ENCODE measurements at regions not wholly inside any gene's neighbourhood (a gene's known extent, or its start where the extent isn't known, plus 50 kb on each side); places are given as distances from the start of the nearest gene placed in this dataset.

DNA sequence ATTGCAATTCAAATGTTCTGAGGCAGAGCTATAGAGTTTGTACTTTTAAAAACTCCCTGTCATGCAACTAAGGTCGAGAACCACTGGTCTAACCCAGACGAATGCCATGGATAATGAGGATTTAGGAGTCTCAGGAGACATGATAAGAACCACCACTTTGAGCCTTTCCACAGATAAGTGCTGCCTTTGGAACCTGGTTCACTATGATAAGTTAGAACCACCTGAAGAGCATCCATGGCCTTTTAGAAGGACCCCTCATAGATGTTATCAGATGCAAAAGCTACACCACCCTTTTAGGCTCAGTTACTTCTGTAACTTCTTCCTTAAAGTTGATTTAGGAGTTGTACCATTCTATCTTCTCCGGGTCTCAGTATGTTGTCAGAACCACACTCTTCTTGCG is 350.6 kb upstream of the CCL2 start:
- ChIA-PET POLR2A (no interaction called here), CTCF (no interaction called here)
- Histone ChIP-seq H3K27me3 (ENCODE audit: control insufficient read depth, insufficient read depth, low read length) (no peaks in the 10 kb centered on the region), H3K36me3 (ENCODE audit: control insufficient read depth, insufficient read depth, low read length) (no peaks in the 10 kb centered on the region), H3K4me3 (ENCODE audit: low read depth, low read length) (no peak overlapping the region)
- TF ChIP-seq, protein P1, sequence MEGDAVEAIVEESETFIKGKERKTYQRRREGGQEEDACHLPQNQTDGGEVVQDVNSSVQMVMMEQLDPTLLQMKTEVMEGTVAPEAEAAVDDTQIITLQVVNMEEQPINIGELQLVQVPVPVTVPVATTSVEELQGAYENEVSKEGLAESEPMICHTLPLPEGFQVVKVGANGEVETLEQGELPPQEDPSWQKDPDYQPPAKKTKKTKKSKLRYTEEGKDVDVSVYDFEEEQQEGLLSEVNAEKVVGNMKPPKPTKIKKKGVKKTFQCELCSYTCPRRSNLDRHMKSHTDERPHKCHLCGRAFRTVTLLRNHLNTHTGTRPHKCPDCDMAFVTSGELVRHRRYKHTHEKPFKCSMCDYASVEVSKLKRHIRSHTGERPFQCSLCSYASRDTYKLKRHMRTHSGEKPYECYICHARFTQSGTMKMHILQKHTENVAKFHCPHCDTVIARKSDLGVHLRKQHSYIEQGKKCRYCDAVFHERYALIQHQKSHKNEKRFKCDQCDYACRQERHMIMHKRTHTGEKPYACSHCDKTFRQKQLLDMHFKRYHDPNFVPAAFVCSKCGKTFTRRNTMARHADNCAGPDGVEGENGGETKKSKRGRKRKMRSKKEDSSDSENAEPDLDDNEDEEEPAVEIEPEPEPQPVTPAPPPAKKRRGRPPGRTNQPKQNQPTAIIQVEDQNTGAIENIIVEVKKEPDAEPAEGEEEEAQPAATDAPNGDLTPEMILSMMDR (IDR thresholded peaks at IDR 0.05; ENCODE audit: insufficient read depth, low read depth, low read length), result no peak
- DNase-seq (ENCODE audit: low read depth), result no peak

DNA sequence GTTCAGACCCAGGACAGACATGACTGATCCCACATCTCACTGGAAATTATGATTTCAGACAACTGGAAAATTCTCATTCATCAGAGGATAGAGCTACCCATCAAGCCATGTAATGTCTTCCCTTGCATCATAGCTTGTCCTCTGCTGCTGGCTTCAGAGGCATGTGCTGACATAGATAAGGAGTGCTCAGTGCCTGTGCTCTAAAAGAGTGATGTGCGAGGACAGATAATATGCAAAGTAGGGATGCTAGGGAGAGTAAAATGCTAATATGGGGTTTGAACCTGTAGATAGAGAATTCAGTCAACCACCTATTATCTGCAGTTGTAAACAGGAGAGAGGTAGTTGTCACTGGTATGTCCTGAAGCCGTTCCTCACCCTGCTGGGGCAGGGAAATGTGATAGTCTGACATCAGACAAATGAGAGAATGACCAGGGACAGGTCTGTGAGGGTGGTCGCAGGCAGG is 349.7 kb upstream of the CCL2 start:
- ChIA-PET CTCF (no interaction called here), POLR2A (no interaction called here)
- TF ChIP-seq, protein P1 (IDR thresholded peaks at IDR 0.05; ENCODE audit: insufficient read depth, low read depth, low read length), result no peak
- no peak for DNase-seq (ENCODE audit: low read depth)
- Histone ChIP-seq H3K27me3 (ENCODE audit: control insufficient read depth, insufficient read depth, low read length) (no peaks in the 10 kb centered on the region), H3K4me3 (ENCODE audit: low read depth, low read length) (no peak overlapping the region), H3K36me3 (ENCODE audit: control insufficient read depth, insufficient read depth, low read length) (no peaks in the 10 kb centered on the region)

DNA sequence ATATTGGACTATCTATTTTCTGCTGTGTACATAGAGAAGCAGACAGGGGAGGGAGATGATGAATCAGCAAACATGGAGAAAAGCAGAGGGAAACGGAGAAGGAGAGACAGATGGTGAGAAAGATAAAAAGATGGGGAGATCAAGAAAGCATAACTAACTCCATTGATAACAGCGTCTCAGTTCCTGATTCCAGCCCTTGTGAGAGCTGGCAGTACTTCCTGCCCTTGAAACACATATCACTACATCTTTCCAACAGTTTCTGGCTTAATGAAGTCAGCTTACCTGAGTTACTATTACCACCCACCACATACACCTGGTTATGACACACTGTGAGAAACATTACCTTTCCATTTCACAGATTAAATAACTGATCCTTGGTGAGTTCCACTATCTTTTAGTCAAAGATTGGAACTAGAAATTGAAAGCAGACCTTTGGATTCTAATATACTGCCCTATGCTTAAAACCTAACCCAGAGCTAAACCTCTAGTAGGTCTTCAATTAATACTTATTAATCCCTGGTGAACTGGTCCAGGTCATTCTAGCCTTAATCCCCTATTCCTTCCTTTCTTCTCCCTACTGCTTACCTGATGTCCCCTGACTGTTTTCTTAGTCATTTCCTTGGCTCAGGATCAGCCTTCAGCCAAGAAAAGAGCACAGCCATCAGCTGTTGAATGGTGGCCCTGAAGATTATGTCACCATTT is 346.6 kb upstream of the CCL2 start:
- Histone ChIP-seq H3K4me3 (ENCODE audit: low read depth, low read length) (no peak overlapping the region), H3K27me3 (ENCODE audit: control insufficient read depth, insufficient read depth, low read length) (no peaks in the 10 kb centered on the region), H3K36me3 (ENCODE audit: control insufficient read depth, insufficient read depth, low read length) (no peaks in the 10 kb centered on the region)
- POLR2A ChIA-PET, result no interaction called here
- CTCF ChIA-PET, result no interaction called here
- DNase-seq (ENCODE audit: low read depth), result no peak
- TF ChIP-seq, protein P1 (IDR thresholded peaks at IDR 0.05; ENCODE audit: insufficient read depth, low read depth, low read length), result no peak

DNA sequence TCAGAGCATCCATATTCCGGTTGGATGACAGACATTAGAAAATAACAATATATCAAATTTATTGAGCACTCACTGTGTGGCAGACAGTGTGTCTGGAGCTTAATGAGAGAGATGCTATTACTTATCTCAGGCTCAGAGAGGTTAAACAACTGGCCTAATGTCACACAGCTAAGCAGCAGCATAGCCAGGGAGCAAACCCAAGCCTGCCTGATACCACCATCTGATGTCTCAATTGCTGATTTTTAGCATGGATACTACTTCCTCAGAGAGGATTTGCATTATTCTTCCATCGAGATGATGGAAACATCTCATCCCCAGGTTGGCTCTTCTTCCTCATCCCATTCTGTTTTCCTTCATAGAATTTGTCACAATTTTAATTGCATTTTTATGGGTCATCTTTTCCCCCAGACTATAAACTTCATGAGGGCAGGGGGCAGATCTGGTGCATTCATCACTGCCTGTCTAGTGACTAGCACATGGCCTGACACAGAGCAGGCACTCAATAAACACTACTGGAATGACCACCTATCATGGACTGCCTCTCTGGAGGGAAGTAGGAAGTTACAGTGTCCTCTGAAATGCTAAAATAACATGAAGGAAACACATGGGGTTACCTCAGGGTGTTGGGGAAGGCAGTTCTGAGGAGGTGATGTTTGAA is 344.8 kb upstream of the CCL2 start:
- H3K36me3 ChIP-seq (ENCODE audit: control insufficient read depth, insufficient read depth, low read length), result no peaks in the 10 kb centered on the region
- CTCF ChIA-PET, result no interaction called here
- TF ChIP-seq, protein P1 (IDR thresholded peaks at IDR 0.05; ENCODE audit: insufficient read depth, low read depth, low read length), result no peak
- DNase-seq (ENCODE audit: low read depth), result no peak
- no peaks in the 10 kb centered on the region for H3K27me3 ChIP-seq (ENCODE audit: control insufficient read depth, insufficient read depth, low read length)
- no peak overlapping the region for H3K4me3 ChIP-seq (ENCODE audit: low read depth, low read length)
- POLR2A ChIA-PET, result no interaction called here

DNA sequence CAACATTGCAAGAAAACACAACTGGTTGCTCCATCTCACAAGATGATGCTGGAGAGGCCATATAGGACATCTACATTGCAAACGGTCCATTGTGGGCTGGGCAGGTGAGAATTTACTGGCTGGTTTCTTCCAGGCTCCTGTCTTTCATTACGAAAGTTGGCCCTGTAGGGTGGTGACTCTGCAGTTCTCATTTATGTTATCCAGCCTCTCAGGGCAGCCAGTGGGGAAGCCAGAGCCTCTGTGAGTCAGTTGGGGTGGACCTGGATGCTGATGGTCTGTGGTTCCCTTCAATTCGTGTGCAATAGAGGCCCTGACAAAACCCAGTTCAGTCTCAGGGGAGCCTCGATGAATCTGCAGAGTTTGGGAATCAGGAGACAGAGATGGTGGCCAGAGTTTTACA is 341.0 kb upstream of the CCL2 start:
- Histone ChIP-seq H3K4me3 (ENCODE audit: low read depth, low read length) (no peak overlapping the region), H3K27me3 (ENCODE audit: control insufficient read depth, insufficient read depth, low read length) (no peaks in the 10 kb centered on the region), H3K36me3 (ENCODE audit: control insufficient read depth, insufficient read depth, low read length) (no peaks in the 10 kb centered on the region)
- CTCF ChIA-PET, result no interaction called here
- TF ChIP-seq, protein P1 (IDR thresholded peaks at IDR 0.05; ENCODE audit: insufficient read depth, low read depth, low read length), result no peak
- POLR2A ChIA-PET, result no interaction called here
- DNase-seq (ENCODE audit: low read depth), result no peak
